DND-41 (cell line): ENCODE measurements at regions not wholly inside any gene's neighbourhood (a gene's known extent, or its start where the extent isn't known, plus 50 kb on each side); places are given as distances from the start of the nearest gene placed in this dataset.

Experiments
- ATAC-seq: fragments of 200-7000 bp; cut with Tn5 transposase; 3 replicates; pipeline ENCODE4 v1.9.1; 2021; ENCODE audit warnings: low read depth; ENCODE audit not compliant: insufficient read depth
- DNase-seq: peaks from one replicate; pipeline ENCODE4 v3.0.0-alpha.2; 2020
- H2AFZ ChIP-seq: 2 replicates; pipeline ENCODE4 v1.6.0; 2012; ENCODE audit warnings: low read depth, low read length
- H3K27ac ChIP-seq: 2 replicates; pipeline ENCODE4 v1.5.1; 2012; ENCODE audit warnings: low read length, inconsistent platforms
- H3K27me3 ChIP-seq: fragments of 200-600 bp; sonication (generic); 2 replicates; pipeline ENCODE4 v1.6.0; 2012; ENCODE audit warnings: low read length, mild to moderate bottlenecking, inconsistent platforms; ENCODE audit not compliant: insufficient read depth, poor library complexity
- H3K36me3 ChIP-seq: 2 replicates; pipeline ENCODE4 v1.5.1; 2012; ENCODE audit warnings: low read length, inconsistent platforms; ENCODE audit not compliant: insufficient read depth
- H3K4me1 ChIP-seq: 2 replicates; pipeline ENCODE4 v1.5.1; 2012; ENCODE audit warnings: mild to moderate bottlenecking, low read length; ENCODE audit not compliant: insufficient read depth
- H3K4me2 ChIP-seq: 2 replicates; pipeline ENCODE4 v1.6.0; 2012; ENCODE audit warnings: mild to moderate bottlenecking, moderate library complexity, low read length, inconsistent platforms; ENCODE audit not compliant: insufficient read depth
- H3K4me3 ChIP-seq, 2 experiments: fragments of 200-600 bp in 1 of 2; shearing (Covaris generic) in 1 of 2; 2 replicates each; pipeline ENCODE4 v1.5.1; 2012 to 2016; ENCODE audit warnings: inconsistent platforms in 2 of 2, low read length in 2 of 2, mild to moderate bottlenecking in 2 of 2, low read depth in 1 of 2, moderate library complexity in 1 of 2
- H3K79me2 ChIP-seq: 2 replicates; pipeline ENCODE4 v1.6.0; 2012; ENCODE audit warnings: low read length, inconsistent platforms; ENCODE audit not compliant: insufficient read depth
- H3K9ac ChIP-seq: 2 replicates; pipeline ENCODE4 v1.6.0; 2012; ENCODE audit warnings: low read depth, mild to moderate bottlenecking, inconsistent platforms, low read length, moderate library complexity
- H3K9me3 ChIP-seq: 2 replicates; pipeline ENCODE4 v1.5.1; 2012; ENCODE audit warnings: low read length, moderate library complexity, mild to moderate bottlenecking, inconsistent platforms; ENCODE audit not compliant: insufficient read depth, severe bottlenecking
- H4K20me1 ChIP-seq: 2 replicates; pipeline ENCODE4 v1.6.0; 2012; ENCODE audit warnings: low read length; ENCODE audit not compliant: insufficient read depth
- CTCF ChIP-seq: IDR thresholded peaks from 2 replicates; pipeline ENCODE4 v1.5.1; 2012; ENCODE audit warnings: borderline replicate concordance, low read length, moderate library complexity, mild to moderate bottlenecking; ENCODE audit not compliant: poor library complexity, severe bottlenecking; ENCODE audit errors: extremely low read depth
- EZH2 ChIP-seq: IDR thresholded peaks from 3 replicates; pipeline ENCODE4 v1.6.1; 2012; ENCODE audit warnings: borderline replicate concordance, low read depth, mild to moderate bottlenecking, moderate library complexity, low read length, inconsistent platforms; ENCODE audit not compliant: severe bottlenecking

DNA sequence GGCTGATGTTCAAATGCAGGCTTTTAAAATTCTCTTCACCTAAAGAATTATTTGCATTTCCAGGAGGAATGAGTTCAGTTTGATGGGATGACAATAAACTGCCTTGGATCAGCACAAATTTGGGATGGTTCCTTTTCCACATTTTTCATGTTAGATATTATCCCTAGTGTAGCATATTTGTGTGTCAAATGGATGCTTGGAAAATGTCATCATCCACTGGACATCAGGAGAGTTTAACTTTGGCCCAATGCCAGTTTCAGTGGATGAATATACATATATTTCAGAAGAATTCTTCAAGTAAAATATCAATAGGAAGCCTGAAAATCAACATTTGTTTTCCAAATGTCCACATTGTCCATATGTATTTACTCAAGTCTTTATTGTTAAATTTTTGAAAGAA, 116.5 kb upstream of the COL24A1 start:
- Histone ChIP-seq H2AFZ (no peak overlapping the region), H3K4me2 (no peak overlapping the region), H3K36me3 (no peaks in the 10 kb centered on the region), H3K27me3 (no peaks in the 10 kb centered on the region), H3K9ac (no peak overlapping the region), H3K4me1 (no peaks in the 10 kb centered on the region), H4K20me1 (no peaks in the 10 kb centered on the region), H3K27ac (no peak overlapping the region), H3K4me3 (no peak overlapping the region), H3K9me3 (no peaks in the 10 kb centered on the region), H3K79me2 (no peaks in the 10 kb centered on the region)
- DNase-seq: no peak
- ATAC-seq: no peak
- TF ChIP-seq CTCF (no peak), EZH2 (no peak)

DNA sequence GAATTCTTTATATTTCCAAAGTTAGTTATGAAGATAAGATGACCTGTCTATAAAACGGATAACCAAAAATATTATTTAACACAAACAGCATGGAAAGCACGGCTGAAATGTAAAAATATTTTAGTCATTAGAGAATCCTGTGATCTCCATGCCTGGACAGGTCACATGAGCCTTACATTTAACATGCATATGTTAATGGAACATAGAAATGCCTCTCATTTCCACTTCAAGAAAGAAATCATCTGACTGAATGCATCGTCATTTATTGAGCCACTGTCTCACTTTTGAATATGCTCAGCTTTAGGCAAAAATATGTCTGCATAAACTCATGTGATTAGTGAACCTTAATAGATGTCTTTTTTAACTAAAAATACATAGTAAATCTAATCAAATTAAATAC, 115.5 kb upstream of the COL24A1 start:
- DNase-seq: no peak
- no peaks in the 10 kb centered on the region for H3K9me3 ChIP-seq
- H3K4me2 ChIP-seq: no peak overlapping the region
- no peak for ATAC-seq
- H3K36me3 ChIP-seq: no peaks in the 10 kb centered on the region
- H3K4me3 ChIP-seq: no peak overlapping the region
- H3K27ac ChIP-seq: no peak overlapping the region
- no peaks in the 10 kb centered on the region for H3K79me2 ChIP-seq
- H2AFZ ChIP-seq: no peak overlapping the region
- no peaks in the 10 kb centered on the region for H3K27me3 ChIP-seq
- no peaks in the 10 kb centered on the region for H4K20me1 ChIP-seq
- no peak overlapping the region for H3K9ac ChIP-seq
- no peaks in the 10 kb centered on the region for H3K4me1 ChIP-seq
- no peak for TF ChIP-seq EZH2
- TF ChIP-seq CTCF: no peak

DNA sequence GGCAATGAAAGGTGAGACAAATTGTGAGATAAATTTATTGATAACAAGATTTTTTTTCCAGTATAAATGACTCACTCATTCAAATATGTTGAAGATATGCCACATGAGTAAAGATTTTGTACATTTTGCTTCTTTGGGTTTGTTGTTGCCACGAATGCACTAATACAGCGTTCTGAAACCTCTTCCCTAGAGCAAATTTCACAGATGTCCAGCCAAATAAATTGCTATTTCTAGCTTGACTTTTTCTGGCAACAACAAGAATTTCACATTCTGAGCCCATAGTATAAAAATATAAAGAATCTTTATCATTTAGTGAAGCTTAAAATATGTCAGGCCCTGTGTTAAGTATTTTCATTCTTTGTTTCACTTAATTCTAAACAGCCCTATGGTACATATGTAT, 114.5 kb upstream of the COL24A1 start:
- Histone ChIP-seq H3K27me3 (no peaks in the 10 kb centered on the region), H3K79me2 (no peaks in the 10 kb centered on the region), H3K36me3 (no peaks in the 10 kb centered on the region), H3K4me3 (no peak overlapping the region), H3K4me1 (no peaks in the 10 kb centered on the region), H3K9ac (no peak overlapping the region), H3K4me2 (no peak overlapping the region), H2AFZ (no peak overlapping the region), H4K20me1 (no peaks in the 10 kb centered on the region), H3K27ac (no peak overlapping the region), H3K9me3 (no peaks in the 10 kb centered on the region)
- no peak for TF ChIP-seq CTCF
- no peak for TF ChIP-seq EZH2
- no peak for DNase-seq
- no peak for ATAC-seq

DNA sequence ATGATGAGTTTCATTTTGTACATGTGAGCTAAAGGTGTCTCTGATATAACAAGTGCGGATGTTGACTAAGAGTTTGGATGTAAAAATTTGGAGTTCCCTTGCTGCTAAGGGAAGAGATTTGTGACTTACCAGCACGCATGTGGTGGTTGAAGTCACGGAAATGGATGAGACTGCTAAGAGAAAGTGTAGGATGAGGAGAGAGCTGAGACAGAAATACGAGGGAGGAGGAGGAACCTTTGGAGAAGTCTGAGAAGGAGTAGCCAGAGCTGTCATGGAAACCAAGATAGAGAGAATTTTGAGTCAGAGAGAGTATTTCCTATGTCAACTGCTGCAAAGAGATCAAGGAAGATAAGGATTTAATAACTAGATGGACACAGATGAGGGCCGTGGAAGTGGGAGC, 106.5 kb upstream of the COL24A1 start:
- H3K36me3 ChIP-seq: no peaks in the 10 kb centered on the region
- no peak for DNase-seq

More for the DNA sequence above, 106.5 kb upstream of the COL24A1 start:
- TF ChIP-seq CTCF: no peak
- no peak for TF ChIP-seq EZH2
- Histone ChIP-seq H3K9me3 (no peaks in the 10 kb centered on the region), H3K4me3 (no peak overlapping the region), H3K79me2 (no peaks in the 10 kb centered on the region), H3K4me2 (no peak overlapping the region), H3K27ac (no peak overlapping the region), H3K27me3 (no peaks in the 10 kb centered on the region), H2AFZ (no peak overlapping the region), H3K9ac (no peak overlapping the region), H4K20me1 (no peaks in the 10 kb centered on the region), H3K4me1 (no peaks in the 10 kb centered on the region)
- ATAC-seq: no peak
